ENCODE measurements at regions not wholly inside any gene's neighbourhood (a gene's known extent, or its start where the extent isn't known, plus 50 kb on each side); places are given as distances from the start of the nearest gene placed in this dataset.

DNA sequence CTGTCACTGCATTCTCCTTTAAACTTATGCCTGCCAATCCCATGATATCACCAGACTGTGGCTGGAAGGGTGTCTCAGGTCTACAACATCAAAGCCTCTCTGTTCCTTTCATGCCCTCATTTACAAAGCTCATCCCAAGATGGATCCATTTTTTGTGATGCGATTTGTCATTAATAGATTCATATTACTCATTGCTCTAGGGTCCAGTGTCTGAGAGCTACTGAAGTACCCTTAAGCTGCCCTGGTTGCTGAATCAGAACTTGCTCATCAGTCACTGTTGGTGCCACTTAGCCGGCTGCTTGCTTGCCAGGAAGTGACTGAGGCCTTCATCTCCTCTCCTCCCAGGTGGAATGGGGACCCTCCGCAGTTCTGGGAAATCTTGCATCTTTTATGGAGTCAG lies 395.5 kb upstream of the BOD1L1 start:
- Histone ChIP-seq H3K4me3 (no peak overlapping the region), H3K36me3 (no peaks in the 10 kb centered on the region), H3K9me3 (no peaks in the 10 kb centered on the region), H3K4me1 (no peaks in the 10 kb centered on the region), H3K27ac (no peak overlapping the region), H3K27me3 (no peaks in the 10 kb centered on the region)
- DNase-seq (no peak), ATAC-seq (no peak)
- TF ChIP-seq, protein P1, sequence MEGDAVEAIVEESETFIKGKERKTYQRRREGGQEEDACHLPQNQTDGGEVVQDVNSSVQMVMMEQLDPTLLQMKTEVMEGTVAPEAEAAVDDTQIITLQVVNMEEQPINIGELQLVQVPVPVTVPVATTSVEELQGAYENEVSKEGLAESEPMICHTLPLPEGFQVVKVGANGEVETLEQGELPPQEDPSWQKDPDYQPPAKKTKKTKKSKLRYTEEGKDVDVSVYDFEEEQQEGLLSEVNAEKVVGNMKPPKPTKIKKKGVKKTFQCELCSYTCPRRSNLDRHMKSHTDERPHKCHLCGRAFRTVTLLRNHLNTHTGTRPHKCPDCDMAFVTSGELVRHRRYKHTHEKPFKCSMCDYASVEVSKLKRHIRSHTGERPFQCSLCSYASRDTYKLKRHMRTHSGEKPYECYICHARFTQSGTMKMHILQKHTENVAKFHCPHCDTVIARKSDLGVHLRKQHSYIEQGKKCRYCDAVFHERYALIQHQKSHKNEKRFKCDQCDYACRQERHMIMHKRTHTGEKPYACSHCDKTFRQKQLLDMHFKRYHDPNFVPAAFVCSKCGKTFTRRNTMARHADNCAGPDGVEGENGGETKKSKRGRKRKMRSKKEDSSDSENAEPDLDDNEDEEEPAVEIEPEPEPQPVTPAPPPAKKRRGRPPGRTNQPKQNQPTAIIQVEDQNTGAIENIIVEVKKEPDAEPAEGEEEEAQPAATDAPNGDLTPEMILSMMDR (IDR thresholded peaks at IDR 0.05): no peak
- TF ChIP-seq POLR2A (IDR thresholded peaks at IDR 0.05): no peak
- intact Hi-C loops (cut with DNase I): no loop called here
- 76% methylated on average over 3 of the region's 3 CpGs for WGBS (ENCODE audit: insufficient coverage, low coverage, low lambda C conversion rate, missing lambda C conversion rate)

DNA sequence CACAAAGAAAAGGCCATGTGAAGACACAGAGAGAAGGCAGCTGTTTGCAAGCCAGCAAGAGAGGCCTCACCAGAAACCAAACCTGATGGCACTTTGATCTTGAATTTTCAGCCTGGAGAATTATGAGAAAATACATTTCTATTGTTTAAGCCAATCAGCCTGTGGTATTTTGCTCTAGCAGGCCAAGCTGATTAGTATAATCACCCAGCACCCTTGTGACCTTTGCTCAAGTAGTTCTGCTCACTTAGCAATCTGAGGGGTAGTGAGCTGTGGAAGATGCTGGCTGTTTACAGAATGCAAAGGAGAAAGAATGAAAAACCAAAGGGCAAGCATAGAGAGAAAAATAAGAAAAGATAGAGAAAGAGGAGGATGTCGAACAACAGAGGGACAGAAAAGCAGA lies 396.4 kb upstream of the BOD1L1 start:
- DNase-seq: no peak
- H3K4me1 ChIP-seq: no peaks in the 10 kb centered on the region
- TF ChIP-seq, protein P1 (IDR thresholded peaks at IDR 0.05): no peak
- TF ChIP-seq POLR2A (IDR thresholded peaks at IDR 0.05): no peak
- no peak for ATAC-seq
- WGBS (ENCODE audit: insufficient coverage, low coverage, low lambda C conversion rate, missing lambda C conversion rate): 67% methylated on average over 1 of the region's 1 CpG
- no peaks in the 10 kb centered on the region for H3K27me3 ChIP-seq
- H3K4me3 ChIP-seq: no peak overlapping the region
- no peak overlapping the region for H3K27ac ChIP-seq
- intact Hi-C loops (cut with DNase I): no loop called here
- no peaks in the 10 kb centered on the region for H3K9me3 ChIP-seq
- H3K36me3 ChIP-seq: no peaks in the 10 kb centered on the region

DNA sequence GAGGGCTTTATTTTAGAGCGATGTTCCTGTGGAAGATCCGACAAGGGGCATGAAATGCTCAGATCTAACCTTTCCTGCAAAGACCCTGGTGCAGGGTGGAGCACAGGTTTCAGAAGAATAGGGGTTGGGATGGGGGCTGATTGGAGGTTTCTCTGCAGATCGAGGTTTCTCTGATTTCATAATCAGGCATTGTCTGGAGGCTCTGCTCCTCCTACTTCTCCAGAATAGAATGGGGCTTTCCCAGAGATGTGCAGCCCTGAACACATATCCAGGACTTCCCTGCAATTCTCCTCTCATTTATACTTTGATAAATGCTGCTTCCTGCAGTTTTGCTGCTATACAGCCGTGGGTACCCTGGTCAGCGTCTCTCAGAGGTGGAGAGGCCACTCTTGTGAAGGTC lies 397.6 kb upstream of the BOD1L1 start:
- Histone ChIP-seq H3K9me3 (no peaks in the 10 kb centered on the region), H3K4me1 (no peaks in the 10 kb centered on the region), H3K27me3 (no peaks in the 10 kb centered on the region), H3K4me3 (no peak overlapping the region), H3K27ac (no peak overlapping the region), H3K36me3 (no peaks in the 10 kb centered on the region)
- DNase-seq (no peak), ATAC-seq (no peak)
- intact Hi-C loops (cut with DNase I): no loop called here
- TF ChIP-seq POLR2A (IDR thresholded peaks at IDR 0.05): no peak
- TF ChIP-seq, protein P1 (IDR thresholded peaks at IDR 0.05): no peak
- 66% methylated on average over 5 of the region's 5 CpGs for WGBS (ENCODE audit: insufficient coverage, low coverage, low lambda C conversion rate, missing lambda C conversion rate)

DNA sequence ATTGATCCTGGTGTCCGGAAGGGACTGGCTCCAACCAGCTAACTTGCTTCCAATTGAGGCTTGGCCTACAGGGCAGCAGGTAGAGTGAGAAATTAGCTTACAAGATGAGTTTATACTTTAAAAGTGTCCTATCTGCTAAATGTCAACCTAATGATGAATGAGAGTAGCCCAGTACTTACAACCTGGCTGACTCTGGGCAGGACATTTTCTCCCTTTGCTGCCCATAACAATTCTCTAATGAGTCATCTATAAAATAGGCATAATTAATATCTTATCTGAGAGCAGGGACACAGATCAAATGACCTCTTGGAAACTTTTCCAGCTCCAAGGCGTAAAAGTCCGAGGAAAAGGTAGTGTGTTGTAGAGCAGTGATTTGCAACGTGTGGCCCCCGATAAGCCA lies 398.4 kb upstream of the BOD1L1 start:
- ATAC-seq (no peak), DNase-seq (no peak)
- Histone ChIP-seq H3K4me3 (no peak overlapping the region), H3K27me3 (no peaks in the 10 kb centered on the region), H3K36me3 (no peaks in the 10 kb centered on the region), H3K4me1 (no peaks in the 10 kb centered on the region), H3K27ac (no peak overlapping the region), H3K9me3 (no peaks in the 10 kb centered on the region)
- 89% methylated on average over 5 of the region's 5 CpGs for WGBS (ENCODE audit: insufficient coverage, low coverage, low lambda C conversion rate, missing lambda C conversion rate)
- TF ChIP-seq, protein P1 (IDR thresholded peaks at IDR 0.05): no peak
- no peak for TF ChIP-seq POLR2A (IDR thresholded peaks at IDR 0.05)
- intact Hi-C loops (cut with DNase I): no loop called here

DNA sequence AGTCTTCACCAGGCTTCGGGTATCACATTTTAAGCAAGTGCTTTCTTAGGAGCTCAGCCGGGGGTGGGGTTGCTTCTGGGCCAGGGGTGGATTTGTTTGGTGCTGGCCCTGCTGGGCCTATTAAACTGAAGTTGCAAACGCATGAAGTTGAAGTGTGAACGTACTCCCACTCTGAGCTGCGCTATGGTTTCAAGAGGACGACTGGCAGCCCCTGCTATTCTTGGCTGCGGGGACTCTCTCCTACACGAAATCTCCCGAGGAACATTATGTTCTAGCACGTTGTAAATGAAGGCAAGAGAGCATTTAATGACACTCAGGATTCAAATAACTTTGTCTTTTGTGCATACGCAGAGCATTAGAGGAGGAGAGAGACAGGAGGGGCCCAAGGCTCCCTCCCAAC lies 401.3 kb upstream of the BOD1L1 start:
- TF ChIP-seq, protein P1 (IDR thresholded peaks at IDR 0.05): no peak
- no peak for TF ChIP-seq POLR2A (IDR thresholded peaks at IDR 0.05)
- intact Hi-C loops (cut with DNase I): no loop called here
- no peak overlapping the region for H3K27ac ChIP-seq
- no peaks in the 10 kb centered on the region for H3K27me3 ChIP-seq
- 90% methylated on average over 2 of the region's 11 CpGs for WGBS (ENCODE audit: insufficient coverage, low coverage, low lambda C conversion rate, missing lambda C conversion rate)
- no peak for DNase-seq
- H3K4me3 ChIP-seq: no peak overlapping the region
- H3K4me1 ChIP-seq: no peaks in the 10 kb centered on the region
- H3K36me3 ChIP-seq: no peaks in the 10 kb centered on the region
- no peaks in the 10 kb centered on the region for H3K9me3 ChIP-seq
- ATAC-seq: no peak
